ENCODE measurements at regions not wholly inside any gene's neighbourhood (a gene's known extent, or its start where the extent isn't known, plus 50 kb on each side); places are given as distances from the start of the nearest gene placed in this dataset.

- no peak for TF ChIP-seq BHLHE40 (IDR thresholded peaks at IDR 0.05; ENCODE audit: borderline replicate concordance in 1 of 2, low read depth in 2 of 2, low read length in 1 of 2)
- no peak for TF ChIP-seq BCLAF1 (IDR thresholded peaks at IDR 0.05)
- TF ChIP-seq MXI1 (IDR thresholded peaks at IDR 0.05; ENCODE audit: low read depth, low read length): no peak
- no peak for TF ChIP-seq TARDBP (IDR thresholded peaks at IDR 0.05; ENCODE audit: borderline replicate concordance)
- TF ChIP-seq RELA (IDR thresholded peaks at IDR 0.05; ENCODE audit: borderline replicate concordance, partially characterized antibody): peak; percentile 50
- no peak for TF ChIP-seq KAT2A (conservative IDR thresholded peaks at IDR 0.05; ENCODE audit: control insufficient read depth, low read depth, low read length)
- TF ChIP-seq, protein P1, sequence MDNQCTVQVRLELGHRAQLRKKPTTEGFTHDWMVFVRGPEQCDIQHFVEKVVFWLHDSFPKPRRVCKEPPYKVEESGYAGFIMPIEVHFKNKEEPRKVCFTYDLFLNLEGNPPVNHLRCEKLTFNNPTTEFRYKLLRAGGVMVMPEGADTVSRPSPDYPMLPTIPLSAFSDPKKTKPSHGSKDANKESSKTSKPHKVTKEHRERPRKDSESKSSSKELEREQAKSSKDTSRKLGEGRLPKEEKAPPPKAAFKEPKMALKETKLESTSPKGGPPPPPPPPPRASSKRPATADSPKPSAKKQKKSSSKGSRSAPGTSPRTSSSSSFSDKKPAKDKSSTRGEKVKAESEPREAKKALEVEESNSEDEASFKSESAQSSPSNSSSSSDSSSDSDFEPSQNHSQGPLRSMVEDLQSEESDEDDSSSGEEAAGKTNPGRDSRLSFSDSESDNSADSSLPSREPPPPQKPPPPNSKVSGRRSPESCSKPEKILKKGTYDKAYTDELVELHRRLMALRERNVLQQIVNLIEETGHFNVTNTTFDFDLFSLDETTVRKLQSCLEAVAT (IDR thresholded peaks at IDR 0.05): no peak
- TF ChIP-seq CREM (IDR thresholded peaks at IDR 0.05; ENCODE audit: low read depth): peak; percentile 47; the same call in 1 of the 2 replicates
- TF ChIP-seq PML (IDR thresholded peaks at IDR 0.05; ENCODE audit: low read length): no peak; the same call in 1 of the 2 replicates
- no peak for TF ChIP-seq TAF1 (IDR thresholded peaks at IDR 0.05; ENCODE audit: borderline replicate concordance, low read depth, low read length)
- no peak for TF ChIP-seq MAX (IDR thresholded peaks at IDR 0.05; ENCODE audit: low read depth, low read length)
- TF ChIP-seq, protein P2, sequence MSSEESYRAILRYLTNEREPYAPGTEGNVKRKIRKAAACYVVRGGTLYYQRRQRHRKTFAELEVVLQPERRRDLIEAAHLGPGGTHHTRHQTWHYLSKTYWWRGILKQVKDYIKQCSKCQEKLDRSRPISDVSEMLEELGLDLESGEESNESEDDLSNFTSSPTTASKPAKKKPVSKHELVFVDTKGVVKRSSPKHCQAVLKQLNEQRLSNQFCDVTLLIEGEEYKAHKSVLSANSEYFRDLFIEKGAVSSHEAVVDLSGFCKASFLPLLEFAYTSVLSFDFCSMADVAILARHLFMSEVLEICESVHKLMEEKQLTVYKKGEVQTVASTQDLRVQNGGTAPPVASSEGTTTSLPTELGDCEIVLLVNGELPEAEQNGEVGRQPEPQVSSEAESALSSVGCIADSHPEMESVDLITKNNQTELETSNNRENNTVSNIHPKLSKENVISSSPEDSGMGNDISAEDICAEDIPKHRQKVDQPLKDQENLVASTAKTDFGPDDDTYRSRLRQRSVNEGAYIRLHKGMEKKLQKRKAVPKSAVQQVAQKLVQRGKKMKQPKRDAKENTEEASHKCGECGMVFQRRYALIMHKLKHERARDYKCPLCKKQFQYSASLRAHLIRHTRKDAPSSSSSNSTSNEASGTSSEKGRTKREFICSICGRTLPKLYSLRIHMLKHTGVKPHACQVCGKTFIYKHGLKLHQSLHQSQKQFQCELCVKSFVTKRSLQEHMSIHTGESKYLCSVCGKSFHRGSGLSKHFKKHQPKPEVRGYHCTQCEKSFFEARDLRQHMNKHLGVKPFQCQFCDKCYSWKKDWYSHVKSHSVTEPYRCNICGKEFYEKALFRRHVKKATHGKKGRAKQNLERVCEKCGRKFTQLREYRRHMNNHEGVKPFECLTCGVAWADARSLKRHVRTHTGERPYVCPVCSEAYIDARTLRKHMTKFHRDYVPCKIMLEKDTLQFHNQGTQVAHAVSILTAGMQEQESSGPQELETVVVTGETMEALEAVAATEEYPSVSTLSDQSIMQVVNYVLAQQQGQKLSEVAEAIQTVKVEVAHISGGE (CRISPR knock-in tag; IDR thresholded peaks at IDR 0.05): no peak
- no peak for TF ChIP-seq TCF12 (IDR thresholded peaks at IDR 0.05; ENCODE audit: low read depth, low read length)
- no peak for TF ChIP-seq NR2F1 (conservative IDR thresholded peaks at IDR 0.05)
- TF ChIP-seq RBBP5 (conservative IDR thresholded peaks at IDR 0.05): no peak
- TF ChIP-seq ZNF622 (IDR thresholded peaks at IDR 0.05): no peak
- peak; percentile 64; the same call in 1 of the 2 replicates for TF ChIP-seq EED (IDR thresholded peaks at IDR 0.05; ENCODE audit: low read depth)
- TF ChIP-seq LARP7 (IDR thresholded peaks at IDR 0.05): no peak
- TF ChIP-seq, protein P3, sequence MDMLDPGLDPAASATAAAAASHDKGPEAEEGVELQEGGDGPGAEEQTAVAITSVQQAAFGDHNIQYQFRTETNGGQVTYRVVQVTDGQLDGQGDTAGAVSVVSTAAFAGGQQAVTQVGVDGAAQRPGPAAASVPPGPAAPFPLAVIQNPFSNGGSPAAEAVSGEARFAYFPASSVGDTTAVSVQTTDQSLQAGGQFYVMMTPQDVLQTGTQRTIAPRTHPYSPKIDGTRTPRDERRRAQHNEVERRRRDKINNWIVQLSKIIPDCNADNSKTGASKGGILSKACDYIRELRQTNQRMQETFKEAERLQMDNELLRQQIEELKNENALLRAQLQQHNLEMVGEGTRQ (IDR thresholded peaks at IDR 0.05; ENCODE audit: borderline replicate concordance, low read depth, low read length): no peak
- no peak for TF ChIP-seq CHD4 (IDR thresholded peaks at IDR 0.05)
- TF ChIP-seq NFYB (IDR thresholded peaks at IDR 0.05; ENCODE audit: insufficient read depth, low read depth, low read length): no peak
These were observed 599.6 kb downstream of the INHBA start (continued) for GRCh38 chr7:41103331-41103730.

Data from GM12878 (cell line).